ENCODE measurements at regions not wholly inside any gene's neighbourhood (a gene's known extent, or its start where the extent isn't known, plus 50 kb on each side); places are given as distances from the start of the nearest gene placed in this dataset.

- TF ChIP-seq, protein P1, sequence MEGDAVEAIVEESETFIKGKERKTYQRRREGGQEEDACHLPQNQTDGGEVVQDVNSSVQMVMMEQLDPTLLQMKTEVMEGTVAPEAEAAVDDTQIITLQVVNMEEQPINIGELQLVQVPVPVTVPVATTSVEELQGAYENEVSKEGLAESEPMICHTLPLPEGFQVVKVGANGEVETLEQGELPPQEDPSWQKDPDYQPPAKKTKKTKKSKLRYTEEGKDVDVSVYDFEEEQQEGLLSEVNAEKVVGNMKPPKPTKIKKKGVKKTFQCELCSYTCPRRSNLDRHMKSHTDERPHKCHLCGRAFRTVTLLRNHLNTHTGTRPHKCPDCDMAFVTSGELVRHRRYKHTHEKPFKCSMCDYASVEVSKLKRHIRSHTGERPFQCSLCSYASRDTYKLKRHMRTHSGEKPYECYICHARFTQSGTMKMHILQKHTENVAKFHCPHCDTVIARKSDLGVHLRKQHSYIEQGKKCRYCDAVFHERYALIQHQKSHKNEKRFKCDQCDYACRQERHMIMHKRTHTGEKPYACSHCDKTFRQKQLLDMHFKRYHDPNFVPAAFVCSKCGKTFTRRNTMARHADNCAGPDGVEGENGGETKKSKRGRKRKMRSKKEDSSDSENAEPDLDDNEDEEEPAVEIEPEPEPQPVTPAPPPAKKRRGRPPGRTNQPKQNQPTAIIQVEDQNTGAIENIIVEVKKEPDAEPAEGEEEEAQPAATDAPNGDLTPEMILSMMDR (IDR thresholded peaks at IDR 0.05): no peak
These were observed 500.6 kb downstream of the QKI start for GRCh38 chr6:163915131-163915530.

GRCh38 chr6:163913045-163913444 is 498.5 kb downstream of the QKI start:
- TF ChIP-seq, protein P1 (IDR thresholded peaks at IDR 0.05): no peak

DNA sequence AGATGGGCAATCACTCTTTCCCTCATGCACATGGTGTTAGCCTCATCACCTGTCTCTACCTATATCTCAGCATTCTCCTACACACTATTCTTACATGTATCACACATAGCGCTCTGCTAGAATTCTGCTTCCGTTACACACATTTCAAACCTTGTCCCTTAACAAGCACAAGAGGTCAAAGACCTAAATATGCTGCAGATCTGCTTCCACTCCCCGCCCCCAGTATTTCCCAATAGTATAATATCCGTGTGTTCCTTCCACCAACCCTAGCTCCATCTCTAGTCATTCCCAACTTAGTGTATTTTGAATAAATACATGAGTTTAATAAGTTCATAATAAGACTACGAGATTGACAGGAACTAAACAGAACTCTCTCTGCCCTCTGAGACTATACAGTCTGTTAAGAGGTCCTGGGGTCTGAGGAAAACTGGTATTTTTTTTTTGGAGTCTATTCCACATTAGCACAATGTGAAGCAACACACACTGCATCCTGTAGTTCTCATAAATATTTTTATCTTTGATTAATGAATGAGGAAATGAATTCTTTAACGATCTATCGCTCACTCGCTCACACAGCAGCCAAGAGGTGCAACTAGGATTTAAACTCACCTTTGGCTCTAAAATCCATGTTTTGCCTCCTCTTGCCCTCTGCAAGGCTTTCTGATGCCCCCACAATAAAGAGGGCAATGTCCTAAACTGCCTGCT is 491.6 kb downstream of the QKI start:
- TF ChIP-seq, protein P1 (IDR thresholded peaks at IDR 0.05): no peak

DNA sequence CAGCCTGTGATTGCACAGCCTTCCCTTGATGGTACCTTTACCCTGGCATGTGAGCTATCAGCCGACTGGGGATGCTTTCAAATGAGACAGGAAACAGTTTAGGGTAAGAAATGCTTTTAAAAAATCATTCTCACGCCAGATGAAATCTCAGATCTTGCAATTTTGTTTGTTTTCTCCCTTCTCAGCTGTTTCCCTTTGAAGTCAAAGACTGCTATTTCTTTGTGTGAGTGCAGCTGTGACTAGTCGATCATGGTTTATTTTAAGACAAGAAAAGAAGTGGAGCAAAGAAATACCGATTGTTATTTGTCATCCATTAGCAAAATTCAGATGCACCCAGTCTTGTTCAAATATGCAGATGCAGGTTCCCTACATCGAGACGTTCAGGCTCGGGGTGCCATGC is 489.7 kb downstream of the QKI start:
- TF ChIP-seq, protein P1 (IDR thresholded peaks at IDR 0.05): no peak

DNA sequence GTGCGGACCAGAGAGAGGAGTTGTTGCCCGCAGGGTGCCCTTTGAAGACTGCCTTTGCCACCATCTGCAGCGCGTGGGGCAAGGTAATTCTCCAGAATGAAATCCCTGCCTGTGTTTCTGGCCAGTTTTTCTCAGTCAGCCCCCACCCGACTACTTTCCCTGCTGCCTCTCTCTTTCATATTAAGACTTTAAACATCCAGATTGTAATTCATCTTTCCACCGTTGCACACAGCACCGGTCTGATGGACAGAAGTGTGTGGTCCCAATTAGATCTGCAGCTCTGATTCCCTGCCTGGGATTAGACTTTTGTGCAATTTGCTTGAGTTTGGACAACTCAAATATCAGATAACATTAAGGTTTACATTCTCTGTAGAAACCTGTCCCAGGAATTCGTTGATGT is 489.0 kb downstream of the QKI start:
- TF ChIP-seq, protein P1 (IDR thresholded peaks at IDR 0.05): no peak

DNA sequence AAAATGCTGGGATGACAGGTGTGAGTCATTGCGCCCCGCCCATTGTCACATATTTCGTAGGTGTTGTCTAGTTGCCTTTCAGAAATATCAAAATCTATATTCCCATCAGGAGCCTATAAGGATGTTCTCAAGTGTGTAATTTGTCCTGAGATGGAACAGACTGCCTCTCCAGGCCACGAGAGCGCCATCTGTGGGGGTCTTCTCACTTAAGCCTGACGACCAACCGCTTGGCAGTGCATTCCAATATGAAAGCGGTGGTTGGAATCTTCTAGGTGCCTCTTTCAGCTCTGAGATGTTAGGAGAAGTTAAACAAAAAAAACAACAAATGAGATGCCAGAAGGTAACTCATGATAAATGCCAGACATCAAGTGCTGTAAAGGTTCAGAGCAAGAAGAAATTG is 488.5 kb downstream of the QKI start:
- TF ChIP-seq, protein P1 (IDR thresholded peaks at IDR 0.05): no peak

DNA sequence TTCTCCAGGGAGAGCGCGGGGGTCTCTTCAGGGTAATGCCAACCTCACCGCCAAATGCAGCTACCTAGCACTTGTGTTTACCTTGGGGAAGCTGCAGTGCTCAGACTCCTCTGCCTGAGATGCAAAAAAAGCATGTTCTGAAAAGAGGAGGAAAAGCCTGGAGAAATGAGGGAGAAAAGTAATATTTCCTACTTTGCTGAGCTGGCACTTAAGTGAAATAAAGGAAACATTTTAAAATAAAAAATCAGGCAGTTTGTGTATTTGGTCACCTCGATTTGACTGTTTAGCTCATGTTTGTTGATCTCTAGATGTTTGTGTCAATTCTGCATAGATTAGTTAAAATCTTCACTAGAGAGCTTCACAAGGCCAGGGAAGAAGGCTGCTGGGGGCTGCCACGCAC is 487.2 kb downstream of the QKI start:
- TF ChIP-seq, protein P1 (IDR thresholded peaks at IDR 0.05): no peak

GRCh38 chr6:163900570-163900969 is 486.1 kb downstream of the QKI start:
- TF ChIP-seq, protein P1 (IDR thresholded peaks at IDR 0.05): no peak
